Peyer's patch (tissue), 4 donors: ENCODE measurements at regions not wholly inside any gene's neighbourhood (a gene's known extent, or its start where the extent isn't known, plus 50 kb on each side); places are given as distances from the start of the nearest gene placed in this dataset.

Source experiments
- CTCF ChIP-seq, 6 experiments: fragments of 450-650 bp in 4 of 6; fragments of 200-600 bp in 2 of 6; sonication (generic) in 1 of 6; IDR thresholded peaks; one replicate each; pipeline ENCODE4 v1.5.1; 2017 to 2019; ENCODE audit warnings: antibody characterized with exemption in 6 of 6, mild to moderate bottlenecking in 3 of 6, moderate library complexity in 1 of 6
- POLR2A ChIP-seq, 2 donors: fragments of 450-650 bp; IDR thresholded peaks; one replicate each; pipeline ENCODE4 v1.5.1; 2017; ENCODE audit warnings: antibody characterized with exemption in 2 of 2, mild to moderate bottlenecking in 2 of 2, moderate library complexity in 2 of 2

GRCh38 chr9:28866951-28867350 is 1293.7 kb upstream of the C9orf72 start:
- TF ChIP-seq CTCF (IDR thresholded peaks at IDR 0.05) (no peak), POLR2A (IDR thresholded peaks at IDR 0.05) (no peak)
